Parathyroid adenoma (tissue), 2 donors: ENCODE measurements at regions not wholly inside any gene's neighbourhood (a gene's known extent, or its start where the extent isn't known, plus 50 kb on each side); places are given as distances from the start of the nearest gene placed in this dataset.

ENCODE experiments used
- H2AFZ ChIP-seq: fragments of 300-600 bp; sonication (generic); one replicate; pipeline ENCODE4 v1.7.0; 2017; ENCODE audit warnings: antibody characterized with exemption, mild to moderate bottlenecking
- H3K27ac ChIP-seq: fragments of 300-600 bp; sonication (generic); one replicate; pipeline ENCODE4 v1.7.0; 2017
- H3K27me3 ChIP-seq: fragments of 300-600 bp; sonication (generic); one replicate; pipeline ENCODE4 v1.7.0; 2017; ENCODE audit warnings: low read length; ENCODE audit not compliant: control insufficient read depth, insufficient read depth
- H3K36me3 ChIP-seq: fragments of 300-600 bp; sonication (generic); one replicate; pipeline ENCODE4 v1.7.0; 2017; ENCODE audit warnings: low read length; ENCODE audit not compliant: control insufficient read depth, insufficient read depth
- H3K4me1 ChIP-seq: fragments of 300-600 bp; sonication (generic); one replicate; pipeline ENCODE4 v1.7.0; 2017; ENCODE audit warnings: control low read depth
- H3K4me2 ChIP-seq: fragments of 300-600 bp; sonication (generic); one replicate; pipeline ENCODE4 v1.7.0; 2017; ENCODE audit warnings: low read length
- H3K4me3 ChIP-seq: fragments of 300-600 bp; sonication (generic); one replicate; pipeline ENCODE4 v1.7.0; 2017; ENCODE audit warnings: low read depth, low read length
- H3K79me2 ChIP-seq: fragments of 300-600 bp; sonication (generic); one replicate; pipeline ENCODE4 v1.7.0; 2017; ENCODE audit warnings: control low read depth
- H3K9ac ChIP-seq: fragments of 300-600 bp; sonication (generic); one replicate; pipeline ENCODE4 v1.7.0; 2017; ENCODE audit warnings: mild to moderate bottlenecking
- H3K9me3 ChIP-seq: fragments of 300-600 bp; sonication (generic); one replicate; pipeline ENCODE4 v1.7.0; 2017; ENCODE audit warnings: low read length; ENCODE audit not compliant: control insufficient read depth
- TF ChIP-seq, protein P1 (sequence below): fragments of 300-600 bp; sonication (generic); IDR thresholded peaks from one replicate; pipeline ENCODE4 v1.7.0; 2017; ENCODE audit warnings: antibody characterized with exemption, mild to moderate bottlenecking
- donor health status: primary hyperparathyroidism.

DNA sequence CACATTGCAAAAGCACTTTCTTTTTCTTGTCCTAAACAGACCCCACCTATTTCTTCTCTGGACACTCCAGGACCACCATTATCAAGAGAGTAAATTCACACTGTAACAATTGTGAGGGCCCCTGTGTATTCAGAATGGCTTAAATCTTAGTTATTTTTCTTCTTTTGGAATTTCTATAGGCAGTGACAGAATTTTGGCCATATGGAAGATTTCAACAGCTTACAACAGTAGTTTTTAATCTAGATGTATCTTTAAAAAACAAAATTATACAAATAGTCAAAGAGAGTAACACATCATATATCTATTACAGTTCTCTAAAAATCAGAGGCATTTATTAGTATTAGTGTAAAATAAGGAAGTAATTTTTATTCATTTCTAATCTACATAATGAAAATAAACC, 482.1 kb downstream of the LIG4 start:
- Histone ChIP-seq H3K9me3 (no peaks in the 10 kb centered on the region), H3K4me2 (no peak overlapping the region), H2AFZ (no peak overlapping the region), H3K79me2 (no peaks in the 10 kb centered on the region), H3K4me1 (no peaks in the 10 kb centered on the region), H3K36me3 (no peaks in the 10 kb centered on the region), H3K9ac (no peak overlapping the region), H3K4me3 (no peak overlapping the region), H3K27ac (no peak overlapping the region), H3K27me3 (no peaks in the 10 kb centered on the region)
- TF ChIP-seq, protein P1, sequence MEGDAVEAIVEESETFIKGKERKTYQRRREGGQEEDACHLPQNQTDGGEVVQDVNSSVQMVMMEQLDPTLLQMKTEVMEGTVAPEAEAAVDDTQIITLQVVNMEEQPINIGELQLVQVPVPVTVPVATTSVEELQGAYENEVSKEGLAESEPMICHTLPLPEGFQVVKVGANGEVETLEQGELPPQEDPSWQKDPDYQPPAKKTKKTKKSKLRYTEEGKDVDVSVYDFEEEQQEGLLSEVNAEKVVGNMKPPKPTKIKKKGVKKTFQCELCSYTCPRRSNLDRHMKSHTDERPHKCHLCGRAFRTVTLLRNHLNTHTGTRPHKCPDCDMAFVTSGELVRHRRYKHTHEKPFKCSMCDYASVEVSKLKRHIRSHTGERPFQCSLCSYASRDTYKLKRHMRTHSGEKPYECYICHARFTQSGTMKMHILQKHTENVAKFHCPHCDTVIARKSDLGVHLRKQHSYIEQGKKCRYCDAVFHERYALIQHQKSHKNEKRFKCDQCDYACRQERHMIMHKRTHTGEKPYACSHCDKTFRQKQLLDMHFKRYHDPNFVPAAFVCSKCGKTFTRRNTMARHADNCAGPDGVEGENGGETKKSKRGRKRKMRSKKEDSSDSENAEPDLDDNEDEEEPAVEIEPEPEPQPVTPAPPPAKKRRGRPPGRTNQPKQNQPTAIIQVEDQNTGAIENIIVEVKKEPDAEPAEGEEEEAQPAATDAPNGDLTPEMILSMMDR: no peak

DNA sequence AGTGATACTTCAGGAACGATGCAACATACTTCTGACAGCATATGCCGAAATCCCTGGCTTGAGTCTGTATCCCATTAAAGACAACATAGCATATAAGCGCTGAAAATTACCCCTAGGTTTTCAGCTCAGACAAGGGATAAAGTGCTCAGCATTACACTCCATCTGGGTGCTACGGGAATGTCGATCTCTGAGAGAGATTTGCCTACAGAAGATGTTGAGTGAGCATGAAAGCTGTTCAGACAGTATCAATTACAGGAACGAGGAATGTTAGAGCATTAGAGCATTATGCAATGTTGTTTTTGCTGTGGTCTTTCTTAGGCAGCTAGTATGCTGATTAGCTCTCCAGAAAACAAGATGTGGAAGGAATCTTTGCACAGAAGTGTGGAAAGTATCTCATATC, 484.5 kb downstream of the LIG4 start:
- no peaks in the 10 kb centered on the region for H3K27me3 ChIP-seq
- H2AFZ ChIP-seq: no peak overlapping the region
- H3K9me3 ChIP-seq: no peaks in the 10 kb centered on the region
- no peak overlapping the region for H3K9ac ChIP-seq
- H3K4me1 ChIP-seq: no peaks in the 10 kb centered on the region
- H3K36me3 ChIP-seq: no peaks in the 10 kb centered on the region
- no peak overlapping the region for H3K4me2 ChIP-seq
- TF ChIP-seq, protein P1: no peak
- no peak overlapping the region for H3K27ac ChIP-seq
- H3K79me2 ChIP-seq: no peaks in the 10 kb centered on the region
- no peak overlapping the region for H3K4me3 ChIP-seq

DNA sequence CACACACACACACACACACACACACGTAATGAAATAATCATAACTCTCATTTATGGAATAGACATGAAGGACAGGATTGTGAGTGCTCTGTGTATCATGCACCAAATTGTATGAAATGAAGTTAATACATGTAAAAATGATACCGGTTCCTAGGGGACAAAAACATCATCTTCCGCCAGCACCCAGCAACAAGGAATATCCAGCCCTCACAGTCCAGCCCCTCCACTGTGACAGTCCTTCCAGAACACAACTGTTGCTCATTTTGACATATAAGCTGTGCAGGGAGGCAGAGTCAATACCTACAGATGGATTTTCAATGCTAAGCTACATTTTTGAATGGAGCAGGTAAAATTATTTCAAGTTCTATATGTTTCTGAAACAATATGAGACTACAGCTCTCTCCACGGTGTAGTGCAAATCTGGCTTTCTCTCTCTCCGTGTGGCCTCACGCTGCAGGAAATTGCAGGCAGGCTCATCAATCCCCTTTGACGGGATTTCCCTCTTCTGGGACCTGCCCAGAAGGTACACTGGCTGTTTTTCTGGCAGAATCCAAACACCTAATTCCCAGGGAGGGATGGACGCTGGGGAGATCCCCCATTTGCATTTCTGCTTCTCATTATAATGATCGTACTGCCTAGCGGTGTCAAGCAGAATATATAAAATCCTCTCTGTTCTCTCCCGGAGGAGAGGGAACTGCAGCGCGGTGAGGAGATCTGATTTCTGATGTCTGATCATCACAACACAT, 494.0 kb downstream of the LIG4 start:
- Histone ChIP-seq H3K9ac (no peak overlapping the region), H3K9me3 (no peaks in the 10 kb centered on the region), H3K36me3 (no peaks in the 10 kb centered on the region), H3K79me2 (no peaks in the 10 kb centered on the region), H3K4me1 (no peaks in the 10 kb centered on the region), H3K27me3 (no peaks in the 10 kb centered on the region), H2AFZ (no peak overlapping the region), H3K4me2 (no peak overlapping the region), H3K4me3 (no peak overlapping the region), H3K27ac (no peak overlapping the region)
- TF ChIP-seq, protein P1: no peak

DNA sequence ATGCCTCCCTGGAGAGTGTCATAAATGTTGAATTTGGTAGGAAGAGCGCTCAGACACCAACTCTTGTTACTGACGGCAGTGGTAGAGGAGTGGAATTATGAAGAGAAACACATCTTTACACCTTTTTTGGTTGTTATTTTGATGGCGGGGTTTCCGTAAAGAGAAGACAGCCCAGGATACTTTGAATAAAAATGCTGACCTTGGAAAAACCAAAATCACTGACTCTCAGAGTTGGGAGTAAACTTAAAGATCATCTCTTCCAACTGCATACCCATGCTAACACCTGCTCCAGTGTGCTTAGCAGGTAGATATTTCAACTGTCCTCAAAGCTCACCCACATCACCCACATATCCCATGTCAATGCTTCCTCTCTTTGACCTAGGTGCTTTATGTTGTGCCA, 498.6 kb downstream of the LIG4 start:
- Histone ChIP-seq H3K79me2 (no peaks in the 10 kb centered on the region), H3K4me1 (no peaks in the 10 kb centered on the region), H3K27me3 (no peaks in the 10 kb centered on the region), H3K4me2 (no peak overlapping the region), H3K9ac (no peak overlapping the region), H3K27ac (no peak overlapping the region), H3K4me3 (no peak overlapping the region), H2AFZ (no peak overlapping the region), H3K36me3 (no peaks in the 10 kb centered on the region), H3K9me3 (no peaks in the 10 kb centered on the region)
- TF ChIP-seq, protein P1: no peak

DNA sequence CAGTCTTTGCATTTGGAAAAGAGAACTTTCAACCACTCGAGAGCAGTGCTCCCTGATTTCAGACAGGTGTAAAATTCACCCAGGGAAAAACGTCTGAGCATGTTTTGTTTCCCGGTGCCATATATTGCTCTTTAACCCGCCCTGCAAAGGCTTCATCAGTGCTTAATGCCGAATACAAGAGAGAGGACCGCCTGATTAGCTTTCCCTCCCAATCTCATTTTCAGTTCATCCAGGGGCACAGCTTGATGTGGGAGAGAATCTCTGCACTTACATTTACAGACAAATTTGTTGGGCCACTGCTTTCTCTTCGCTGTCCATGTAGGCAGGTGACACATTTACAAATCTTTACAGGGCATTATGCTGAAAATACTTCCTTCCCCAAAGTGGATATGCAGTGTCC, 499.1 kb downstream of the LIG4 start:
- no peaks in the 10 kb centered on the region for H3K4me1 ChIP-seq
- H3K4me2 ChIP-seq: no peak overlapping the region
- no peak overlapping the region for H3K4me3 ChIP-seq
- no peaks in the 10 kb centered on the region for H3K79me2 ChIP-seq
- TF ChIP-seq, protein P1: no peak
- no peak overlapping the region for H3K9ac ChIP-seq
- H3K36me3 ChIP-seq: no peaks in the 10 kb centered on the region
- H2AFZ ChIP-seq: no peak overlapping the region
- no peaks in the 10 kb centered on the region for H3K9me3 ChIP-seq
- no peaks in the 10 kb centered on the region for H3K27me3 ChIP-seq
- H3K27ac ChIP-seq: no peak overlapping the region
